H9 (cell line): ENCODE measurements at regions not wholly inside any gene's neighbourhood (a gene's known extent, or its start where the extent isn't known, plus 50 kb on each side); places are given as distances from the start of the nearest gene placed in this dataset.

Source experiments
- DNase-seq: peaks from one replicate; pipeline ENCODE4 v3.0.0-alpha.2; 2017
- H2AFZ ChIP-seq: one replicate; pipeline ENCODE4 v1.6.1; 2013; ENCODE audit warnings: mild to moderate bottlenecking, low read length, control low read depth, moderate library complexity
- H2AK5ac ChIP-seq: 2 replicates; pipeline ENCODE4 v1.6.1; 2013; ENCODE audit warnings: low read length, control low read depth, mixed read lengths; ENCODE audit not compliant: insufficient read length
- H2BK120ac ChIP-seq: one replicate; pipeline ENCODE4 v1.6.1; 2013; ENCODE audit warnings: low read depth, mild to moderate bottlenecking, low read length, control low read depth, inconsistent platforms; ENCODE audit not compliant: poor library complexity, severe bottlenecking
- H2BK12ac ChIP-seq: 2 replicates; pipeline ENCODE4 v1.6.1; 2013; ENCODE audit warnings: low read length, control low read depth, mixed read lengths, low read depth; ENCODE audit not compliant: insufficient read length
- H2BK15ac ChIP-seq: 2 replicates; pipeline ENCODE4 v1.6.1; 2013; ENCODE audit warnings: low read depth, low read length, control low read depth
- H2BK20ac ChIP-seq: one replicate; pipeline ENCODE4 v1.6.1; 2013; ENCODE audit warnings: low read depth, mild to moderate bottlenecking, low read length, control low read depth, inconsistent platforms; ENCODE audit not compliant: poor library complexity, severe bottlenecking
- H2BK5ac ChIP-seq: 2 replicates; pipeline ENCODE4 v1.6.1; 2013; ENCODE audit warnings: low read length, control low read depth, mixed read lengths; ENCODE audit not compliant: insufficient read length
- H3K14ac ChIP-seq: 2 replicates; pipeline ENCODE4 v1.6.1; 2013; ENCODE audit warnings: low read length, control low read depth; ENCODE audit not compliant: insufficient read depth
- H3K18ac ChIP-seq: 2 replicates; pipeline ENCODE4 v1.6.1; 2013; ENCODE audit warnings: low read depth, mild to moderate bottlenecking, mixed read lengths, low read length, control low read depth; ENCODE audit not compliant: insufficient read length
- H3K23ac ChIP-seq: 2 replicates; pipeline ENCODE4 v1.6.1; 2013; ENCODE audit warnings: low read length, control low read depth, mixed read lengths, low read depth; ENCODE audit not compliant: insufficient read length
- H3K23me2 ChIP-seq: 2 replicates; pipeline ENCODE4 v1.6.1; 2013; ENCODE audit warnings: low read depth, mild to moderate bottlenecking, mixed read lengths, low read length, control low read depth; ENCODE audit not compliant: insufficient read length, poor library complexity, severe bottlenecking
- H3K27ac ChIP-seq: 2 replicates; pipeline ENCODE4 v1.5.1; 2013; ENCODE audit warnings: low read length, control low read depth, mixed read lengths, low read depth; ENCODE audit not compliant: insufficient read length
- H3K27me3 ChIP-seq: 2 replicates; pipeline ENCODE4 v1.6.1; 2013; ENCODE audit warnings: low read length, control low read depth, inconsistent platforms; ENCODE audit not compliant: insufficient read depth
- H3K4ac ChIP-seq: 2 replicates; pipeline ENCODE4 v1.6.1; 2013; ENCODE audit warnings: low read depth, mild to moderate bottlenecking, control low read depth, inconsistent platforms, low read length, moderate library complexity
- H3K4me1 ChIP-seq: 2 replicates; pipeline ENCODE4 v1.6.1; 2013; ENCODE audit warnings: low read length, control low read depth, inconsistent platforms; ENCODE audit not compliant: insufficient read depth
- H3K4me2 ChIP-seq: 2 replicates; pipeline ENCODE4 v1.6.1; 2013; ENCODE audit warnings: low read length, control low read depth, mixed read lengths; ENCODE audit not compliant: insufficient read length, insufficient read depth
- H3K56ac ChIP-seq: 2 replicates; pipeline ENCODE4 v1.6.1; 2013; ENCODE audit warnings: low read depth, mild to moderate bottlenecking, mixed read lengths, low read length, control low read depth; ENCODE audit not compliant: insufficient read length
- H3K79me1 ChIP-seq: 2 replicates; pipeline ENCODE4 v1.6.1; 2013; ENCODE audit warnings: low read depth, mild to moderate bottlenecking, moderate library complexity, low read length, control low read depth, inconsistent platforms; ENCODE audit not compliant: insufficient read depth, poor library complexity, severe bottlenecking
- H3K79me2 ChIP-seq: 2 replicates; pipeline ENCODE4 v1.6.1; 2013; ENCODE audit warnings: low read length, control low read depth, inconsistent platforms; ENCODE audit not compliant: insufficient read depth
- H3K9ac ChIP-seq: 2 replicates; pipeline ENCODE4 v1.6.1; 2013; ENCODE audit warnings: low read length, control low read depth, mixed read lengths; ENCODE audit not compliant: insufficient read length; ENCODE audit errors: extremely low read depth
- H3K9me3 ChIP-seq: one replicate; pipeline ENCODE4 v1.6.1; 2013; ENCODE audit warnings: low read depth, low read length, inconsistent platforms; ENCODE audit not compliant: control insufficient read depth
- H3T11ph ChIP-seq: one replicate; pipeline ENCODE4 v1.6.1; 2013; ENCODE audit warnings: mild to moderate bottlenecking, low read length, control low read depth, inconsistent platforms
- H4K20me1 ChIP-seq: one replicate; pipeline ENCODE4 v1.6.1; 2013; ENCODE audit not compliant: control insufficient read depth, insufficient read length, insufficient read depth
- H4K5ac ChIP-seq: 2 replicates; pipeline ENCODE4 v1.6.1; 2013; ENCODE audit warnings: low read depth, mild to moderate bottlenecking, mixed read lengths, low read length, control low read depth; ENCODE audit not compliant: insufficient read length
- H4K8ac ChIP-seq: replicated peaks from 2 replicates; pipeline ENCODE4 v1.6.1; 2013; ENCODE audit warnings: low read length, control low read depth, mixed read lengths, low read depth; ENCODE audit not compliant: insufficient read length
- H4K91ac ChIP-seq: 2 replicates; pipeline ENCODE4 v1.6.1; 2013; ENCODE audit warnings: low read depth, mild to moderate bottlenecking, moderate library complexity, mixed read lengths, low read length, control low read depth; ENCODE audit not compliant: insufficient read length
- H3K27ac Mint-ChIP-seq, 3 experiments: 2 replicates in 2 of 3; 3 replicates in 1 of 3; pipeline ENCODE4 v1.8.0; 2020 to 2021; ENCODE audit warnings: mixed read lengths in 3 of 3, mild to moderate bottlenecking in 1 of 3, moderate library complexity in 1 of 3
- H3K27me3 Mint-ChIP-seq: 2 replicates; pipeline ENCODE4 v1.8.0; 2021; ENCODE audit warnings: low read depth, mild to moderate bottlenecking, moderate library complexity, mixed read lengths
- H3K36me3 Mint-ChIP-seq, 3 experiments: 2 replicates in 2 of 3; 3 replicates in 1 of 3; pipeline ENCODE4 v1.8.0; 2020 to 2021; ENCODE audit warnings: low read depth in 3 of 3, mixed read lengths in 3 of 3; ENCODE audit not compliant: insufficient read depth in 1 of 3
- H3K4me1 Mint-ChIP-seq, 2 experiments: 2 replicates each; pipeline ENCODE4 v1.8.0; 2020; ENCODE audit warnings: mixed read lengths in 2 of 2
- H3K4me3 Mint-ChIP-seq, 2 experiments: 2 replicates in 1 of 2; 3 replicates in 1 of 2; pipeline ENCODE4 v1.8.0; 2020 to 2021; ENCODE audit warnings: mild to moderate bottlenecking in 2 of 2, mixed read lengths in 2 of 2, moderate library complexity in 1 of 2
- H3K9me3 Mint-ChIP-seq, 2 experiments: 2 replicates in 1 of 2; 3 replicates in 1 of 2; pipeline ENCODE4 v1.8.0; 2020; ENCODE audit warnings: mild to moderate bottlenecking in 2 of 2, mixed read lengths in 2 of 2, moderate library complexity in 1 of 2
- CTCF ChIP-seq: fragments of 200-600 bp; sonication (generic); conservative IDR thresholded peaks from 3 replicates; pipeline ENCODE4 v1.8.0; 2021; ENCODE audit warnings: antibody characterized with exemption, mild to moderate bottlenecking

GRCh38 chr13:84352946-84353345, 470.7 kb upstream of the SLITRK1 start:
- H2BK5ac ChIP-seq: no peak overlapping the region

More at GRCh38 chr13:84352946-84353345, 470.7 kb upstream of the SLITRK1 start:
- H3K9ac ChIP-seq: no peak overlapping the region
- no peak overlapping the region for H2BK20ac ChIP-seq
- no peak overlapping the region for H3K27ac Mint-ChIP-seq
- H3K27me3 Mint-ChIP-seq: no peaks in the 10 kb centered on the region
- no peaks in the 10 kb centered on the region for H3K27me3 ChIP-seq
- H3K56ac ChIP-seq: no peak overlapping the region
- no peak overlapping the region for H4K8ac ChIP-seq
- no peak for TF ChIP-seq CTCF
- no peak overlapping the region for H3K4me2 ChIP-seq
- H2BK12ac ChIP-seq: no peak overlapping the region
- H3K4me3 Mint-ChIP-seq: no peak overlapping the region
- H3K4me1 Mint-ChIP-seq: peaks cover 4% of the 10 kb centered on the region in 2 experiments; a peak in 1 of 4 replicates
- no peak overlapping the region for H3T11ph ChIP-seq
- no peak for DNase-seq
- no peak overlapping the region for H2AFZ ChIP-seq
- no peak overlapping the region for H3K27ac ChIP-seq
- H3K18ac ChIP-seq: no peak overlapping the region
- H3K4me1 ChIP-seq: no peaks in the 10 kb centered on the region
- no peaks in the 10 kb centered on the region for H3K79me2 ChIP-seq
- no peak overlapping the region for H4K5ac ChIP-seq
- H3K9me3 ChIP-seq: no peaks in the 10 kb centered on the region
- no peak overlapping the region for H2AK5ac ChIP-seq
- no peak overlapping the region for H2BK120ac ChIP-seq
- no peak overlapping the region for H2BK15ac ChIP-seq
- no peak overlapping the region for H3K14ac ChIP-seq
- H4K91ac ChIP-seq: no peak overlapping the region
- H3K23ac ChIP-seq: no peak overlapping the region
- peaks cover 0 to 3% of the 10 kb centered on the region in 2 experiments; a peak in 1 of 5 replicates for H3K9me3 Mint-ChIP-seq
- H3K79me1 ChIP-seq: no peaks in the 10 kb centered on the region
- H3K23me2 ChIP-seq: no peaks in the 10 kb centered on the region
- H3K4ac ChIP-seq: no peak overlapping the region
- H3K36me3 Mint-ChIP-seq: no peaks in the 10 kb centered on the region; a peak in 1 of 7 replicates
- no peaks in the 10 kb centered on the region for H4K20me1 ChIP-seq
